Inflammatory macrophage (primary cell): ENCODE measurements at regions not wholly inside any gene's neighbourhood (a gene's known extent, or its start where the extent isn't known, plus 50 kb on each side); places are given as distances from the start of the nearest gene placed in this dataset.

Experiments
- DNase-seq, 2 donors: peaks; one replicate each; pipeline ENCODE4 v3.0.0-alpha.2; 2020 to 2022

- no peak for DNase-seq
These were observed 836.1 kb downstream of the CBLN2 start for GRCh38 chr18:71707985-71708500.

GRCh38 chr18:71707400-71707799 is 836.7 kb downstream of the CBLN2 start:
- DNase-seq = no peak

GRCh38 chr18:71689416-71690160 is 854.6 kb downstream of the CBLN2 start:
- no peak for DNase-seq

GRCh38 chr18:71682591-71682990 is 861.6 kb downstream of the CBLN2 start:
- no peak for DNase-seq

- DNase-seq = no peak
These were observed 866.0 kb downstream of the CBLN2 start for GRCh38 chr18:71678144-71678543.

- no peak for DNase-seq
These were observed 870.2 kb downstream of the CBLN2 start for GRCh38 chr18:71673954-71674353.

- no peak for DNase-seq
These were observed 870.6 kb downstream of the CBLN2 start for GRCh38 chr18:71673498-71673897.

GRCh38 chr18:71666481-71666880 is 877.7 kb downstream of the CBLN2 start:
- DNase-seq = no peak

GRCh38 chr18:71665131-71665530 is 879.0 kb downstream of the CBLN2 start:
- DNase-seq = no peak

GRCh38 chr18:71643822-71644221 is 900.3 kb downstream of the CBLN2 start:
- no peak for DNase-seq

GRCh38 chr18:71630696-71631095 is 913.4 kb downstream of the CBLN2 start:
- DNase-seq = no peak

GRCh38 chr18:71625556-71626090 is 918.5 kb downstream of the CBLN2 start:
- no peak for DNase-seq

- no peak for DNase-seq
These were observed 945.8 kb downstream of the CBLN2 start for GRCh38 chr18:71598374-71598773.

- no peak for DNase-seq
These were observed 946.9 kb downstream of the CBLN2 start for GRCh38 chr18:71597219-71597618.

- DNase-seq = no peak
These were observed 960.9 kb downstream of the CBLN2 start for GRCh38 chr18:71583252-71583651.

- DNase-seq = no peak
These were observed 989.5 kb downstream of the CBLN2 start for GRCh38 chr18:71554686-71555085.

- DNase-seq = no peak
These were observed 1002.5 kb downstream of the CBLN2 start for GRCh38 chr18:71541643-71542042.

GRCh38 chr18:71529703-71530303 is 1014.3 kb downstream of the CBLN2 start:
- no peak for DNase-seq

GRCh38 chr18:71523483-71524435 is 1020.4 kb downstream of the CBLN2 start:
- DNase-seq = no peak

- DNase-seq = no peak
These were observed 1038.6 kb downstream of the CBLN2 start for GRCh38 chr18:71505526-71505925.

- no peak for DNase-seq
These were observed 1040.9 kb downstream of the CBLN2 start for GRCh38 chr18:71503222-71503621.

GRCh38 chr18:71485611-71486010 is 1058.5 kb downstream of the CBLN2 start:
- DNase-seq = no peak
